PC-3 (cell line): ENCODE measurements at regions not wholly inside any gene's neighbourhood (a gene's known extent, or its start where the extent isn't known, plus 50 kb on each side); places are given as distances from the start of the nearest gene placed in this dataset.

Experiments used
- CTCF ChIP-seq: fragments of 300-600 bp; sonication (generic); conservative IDR thresholded peaks from 2 replicates; pipeline ENCODE4 v1.5.1; 2017; ENCODE audit warnings: antibody characterized with exemption, low read depth, mild to moderate bottlenecking, low read length
- EZH2 ChIP-seq: fragments of 300-600 bp; sonication (generic); IDR thresholded peaks from one replicate; pipeline ENCODE4 v1.6.1; 2017; ENCODE audit warnings: antibody characterized with exemption, mild to moderate bottlenecking, low read length; ENCODE audit not compliant: unreplicated experiment

- TF ChIP-seq EZH2, result no peak
- TF ChIP-seq CTCF, result no peak
These were observed 245.0 kb downstream of the TEX29 start for GRCh38 chr13:111565400-111565799.
